Hepatocyte (in vitro differentiated cells): ENCODE measurements at regions not wholly inside any gene's neighbourhood (a gene's known extent, or its start where the extent isn't known, plus 50 kb on each side); places are given as distances from the start of the nearest gene placed in this dataset.

Experiments
- DNase-seq: peaks from one replicate; pipeline ENCODE4 v3.0.0-alpha.2; 2016; ENCODE audit warnings: low spot score
- H2AFZ ChIP-seq: fragments of 200-600 bp; sonication (generic); 2 replicates; pipeline ENCODE4 v1.6.0; 2016; ENCODE audit warnings: antibody characterized with exemption, mild to moderate bottlenecking
- H3K27ac ChIP-seq: fragments of 200-600 bp; sonication (generic); 2 replicates; pipeline ENCODE4 v1.5.1; 2016; ENCODE audit warnings: mild to moderate bottlenecking
- H3K27me3 ChIP-seq: fragments of 200-600 bp; sonication (generic); 2 replicates; pipeline ENCODE4 v1.6.1; 2016
- H3K36me3 ChIP-seq: fragments of 200-600 bp; sonication (generic); replicated peaks from 2 replicates; pipeline ENCODE4 v1.5.1; 2016; ENCODE audit warnings: low read depth; ENCODE audit not compliant: insufficient read depth
- H3K4me1 ChIP-seq: fragments of 200-600 bp; sonication (generic); 2 replicates; pipeline ENCODE4 v1.5.1; 2016; ENCODE audit warnings: mild to moderate bottlenecking, moderate library complexity; ENCODE audit not compliant: insufficient read depth
- H3K4me2 ChIP-seq: fragments of 200-600 bp; sonication (generic); 2 replicates; pipeline ENCODE4 v1.6.0; 2016
- H3K4me3 ChIP-seq: fragments of 200-600 bp; sonication (generic); 2 replicates; pipeline ENCODE4 v1.5.1; 2016; ENCODE audit warnings: mild to moderate bottlenecking
- H3K79me2 ChIP-seq: fragments of 200-600 bp; sonication (generic); 2 replicates; pipeline ENCODE4 v1.6.0; 2017; ENCODE audit warnings: mild to moderate bottlenecking
- H3K9me2 ChIP-seq: fragments of 200-600 bp; sonication (generic); replicated peaks from 2 replicates; pipeline ENCODE4 v1.6.0; 2017; ENCODE audit warnings: mild to moderate bottlenecking; ENCODE audit not compliant: insufficient read depth
- H3K9me3 ChIP-seq: fragments of 200-600 bp; sonication (generic); 2 replicates; pipeline ENCODE4 v1.5.1; 2016; ENCODE audit warnings: low read depth, mild to moderate bottlenecking
- H4K20me1 ChIP-seq: fragments of 200-600 bp; sonication (generic); 2 replicates; pipeline ENCODE4 v1.6.0; 2016; ENCODE audit warnings: mild to moderate bottlenecking; ENCODE audit not compliant: insufficient read depth, poor library complexity, severe bottlenecking
- CTCF ChIP-seq: fragments of 200-600 bp; sonication (generic); IDR thresholded peaks from 2 replicates; pipeline ENCODE4 v1.5.1; 2016; ENCODE audit warnings: antibody characterized with exemption, mild to moderate bottlenecking; ENCODE audit not compliant: poor library complexity
- EZH2 ChIP-seq: fragments of 200-600 bp; sonication (generic); IDR thresholded peaks from 2 replicates; pipeline ENCODE4 v1.6.1; 2016; ENCODE audit warnings: antibody characterized with exemption, mild to moderate bottlenecking, borderline replicate concordance
- EZH2phosphoT487 ChIP-seq: fragments of 200-600 bp; sonication (generic); IDR thresholded peaks from one replicate; pipeline ENCODE4 v1.6.1; 2018; ENCODE audit warnings: antibody characterized with exemption, mild to moderate bottlenecking, low read depth, moderate library complexity; ENCODE audit not compliant: unreplicated experiment, severe bottlenecking
- WGBS: methylation state at CpG from one replicate; pipeline ENCODE4 v1.1.6; 2016; ENCODE audit warnings: low lambda C conversion rate; ENCODE audit errors: missing lambda C conversion rate; 5-methylcytosine and 5-hydroxymethylcytosine counted together

DNA sequence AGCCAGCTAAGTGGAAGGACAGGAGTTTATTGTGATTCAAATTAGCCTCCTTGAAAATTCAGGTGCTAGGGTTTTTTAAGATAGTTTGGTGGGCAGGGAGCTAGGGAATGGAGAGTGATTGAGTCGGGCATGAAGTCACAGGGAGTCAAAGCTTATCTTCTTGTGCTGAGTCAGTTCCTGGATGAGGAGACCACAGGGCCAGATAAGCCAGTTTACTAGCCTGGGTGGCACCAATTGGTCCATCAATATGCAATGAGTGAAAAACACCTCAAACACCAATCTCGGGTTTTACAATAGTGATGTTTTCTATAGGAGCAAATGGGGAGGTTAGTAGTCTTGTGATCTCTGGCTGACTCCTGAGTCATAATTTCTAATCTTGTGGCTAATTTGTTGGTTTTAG is 165.1 kb downstream of the ABCC12 start:
- TF ChIP-seq CTCF = no peak

GRCh38 chr16:47987136-47987535 is 168.7 kb downstream of the ABCC12 start:
- Histone ChIP-seq H3K27me3 (no peaks in the 10 kb centered on the region), H3K36me3 (no peaks in the 10 kb centered on the region), H3K9me2 (no peaks in the 10 kb centered on the region), H3K4me2 (no peak overlapping the region), H3K27ac (no peak overlapping the region), H3K79me2 (no peaks in the 10 kb centered on the region), H3K9me3 (no peaks in the 10 kb centered on the region), H4K20me1 (no peaks in the 10 kb centered on the region), H3K4me1 (no peaks in the 10 kb centered on the region), H2AFZ (no peak overlapping the region), H3K4me3 (no peak overlapping the region)
- no peak for TF ChIP-seq EZH2
- TF ChIP-seq EZH2phosphoT487 = no peak
- TF ChIP-seq CTCF = no peak
- no peak for DNase-seq
- 86% methylated on average over 2 of the region's 2 CpGs for WGBS

More for the DNA sequence above, 165.1 kb downstream of the ABCC12 start:
- no peak overlapping the region for H3K27ac ChIP-seq
- H3K4me1 ChIP-seq = no peaks in the 10 kb centered on the region
- H3K4me3 ChIP-seq = no peak overlapping the region
- no peak overlapping the region for H3K4me2 ChIP-seq
- no peaks in the 10 kb centered on the region for H4K20me1 ChIP-seq
- H3K27me3 ChIP-seq = no peaks in the 10 kb centered on the region
- 73% methylated on average over 2 of the region's 2 CpGs for WGBS
- H3K9me3 ChIP-seq = no peaks in the 10 kb centered on the region
- H3K9me2 ChIP-seq = no peaks in the 10 kb centered on the region
- no peaks in the 10 kb centered on the region for H3K36me3 ChIP-seq
- no peak overlapping the region for H2AFZ ChIP-seq
- no peak for DNase-seq
- no peaks in the 10 kb centered on the region for H3K79me2 ChIP-seq

DNA sequence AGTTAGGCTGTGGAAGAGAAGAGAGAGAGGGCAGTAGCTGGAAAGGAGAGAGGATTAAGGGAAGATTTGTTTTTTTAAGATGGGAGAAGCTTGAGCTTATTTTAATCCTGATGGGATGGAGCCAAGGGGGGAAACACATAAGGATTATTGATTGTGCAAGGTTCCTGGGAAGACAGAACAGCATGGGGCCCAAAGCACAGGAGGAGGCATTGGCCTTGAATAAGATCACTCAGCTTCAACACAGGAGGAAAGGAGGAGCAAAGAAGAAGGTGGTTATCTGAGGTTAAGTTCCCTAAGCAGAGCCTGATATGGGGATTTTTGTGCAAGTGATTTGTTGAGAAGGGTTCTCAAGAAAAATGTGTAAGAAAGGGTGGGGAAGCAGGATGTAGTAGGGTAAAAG is 169.8 kb downstream of the ABCC12 start:
- no peak for DNase-seq
- no peaks in the 10 kb centered on the region for H3K9me2 ChIP-seq
- H3K27me3 ChIP-seq = no peaks in the 10 kb centered on the region
- no peak overlapping the region for H3K4me2 ChIP-seq
- H3K79me2 ChIP-seq = no peaks in the 10 kb centered on the region
- H3K27ac ChIP-seq = no peak overlapping the region
- no peaks in the 10 kb centered on the region for H3K4me1 ChIP-seq
- no peaks in the 10 kb centered on the region for H3K9me3 ChIP-seq
- TF ChIP-seq CTCF = no peak
- TF ChIP-seq EZH2 = no peak
- TF ChIP-seq EZH2phosphoT487 = no peak
- H2AFZ ChIP-seq = no peak overlapping the region
- H4K20me1 ChIP-seq = no peaks in the 10 kb centered on the region
- no peak overlapping the region for H3K4me3 ChIP-seq
- H3K36me3 ChIP-seq = no peaks in the 10 kb centered on the region

DNA sequence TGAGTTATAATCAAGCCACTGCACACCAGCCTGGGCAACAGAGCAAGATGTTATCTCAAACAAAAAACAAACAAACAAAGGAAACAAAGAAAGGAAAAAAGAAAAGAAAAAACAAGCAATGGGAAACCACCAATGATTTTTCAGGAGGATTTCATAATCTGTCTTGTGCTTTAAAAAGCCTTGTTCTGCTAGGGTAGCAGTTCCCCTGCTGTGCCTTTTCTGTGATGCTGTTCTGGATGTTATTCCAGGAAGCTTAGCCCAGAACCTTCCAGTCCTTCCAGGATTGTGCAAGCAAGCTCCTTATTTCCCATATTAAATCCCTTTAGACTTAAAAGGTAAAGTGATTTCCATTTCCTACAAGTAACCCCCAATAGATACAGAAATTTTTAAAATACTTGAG is 171.1 kb downstream of the ABCC12 start:
- Histone ChIP-seq H3K9me3 (no peaks in the 10 kb centered on the region), H3K4me1 (no peaks in the 10 kb centered on the region), H3K79me2 (no peaks in the 10 kb centered on the region), H4K20me1 (no peaks in the 10 kb centered on the region), H3K27me3 (no peaks in the 10 kb centered on the region), H3K4me3 (no peak overlapping the region), H3K36me3 (no peaks in the 10 kb centered on the region), H3K4me2 (no peak overlapping the region), H3K27ac (no peak overlapping the region), H2AFZ (no peak overlapping the region), H3K9me2 (no peaks in the 10 kb centered on the region)
- no peak for DNase-seq
- TF ChIP-seq EZH2 (no peak), EZH2phosphoT487 (no peak), CTCF (no peak)
